ENCODE measurements at regions not wholly inside any gene's neighbourhood (a gene's known extent, or its start where the extent isn't known, plus 50 kb on each side); places are given as distances from the start of the nearest gene placed in this dataset.
"Not testable (repeated sequence)": the region's sequence is repeated elsewhere in the genome, so short reads cannot be mapped to it uniquely, and the experiment has no call there.

GRCh38 chr1:173302890-173303829, 96.0 kb upstream of the TNFSF4 start:
- Mint-ChIP-seq H3K9me3 (no peaks in the 10 kb centered on the region), H3K27me3 (ENCODE audit: insufficient read depth) (peaks cover 2% of the 10 kb centered on the region), H3K36me3 (ENCODE audit: low read depth) (no peaks in the 10 kb centered on the region), H3K27ac (no peak overlapping the region), H3K4me3 (no peak overlapping the region), H3K4me1 (ENCODE audit: low read depth) (peaks cover 5% of the 10 kb centered on the region)
- intact Hi-C loops (cut with micrococcal nuclease) = no loop called here
- no peak for DNase-seq (ENCODE audit: low spot score)

- intact Hi-C loops (cut with micrococcal nuclease) = no loop called here
- Mint-ChIP-seq H3K4me3 (no peak overlapping the region), H3K36me3 (ENCODE audit: low read depth) (no peaks in the 10 kb centered on the region), H3K27me3 (ENCODE audit: insufficient read depth) (peaks cover 2% of the 10 kb centered on the region), H3K9me3 (no peaks in the 10 kb centered on the region), H3K27ac (no peak overlapping the region), H3K4me1 (ENCODE audit: low read depth) (no peaks in the 10 kb centered on the region)
- DNase-seq (ENCODE audit: low spot score) = no peak
Measured at GRCh38 chr1:173303984-173304383, 96.9 kb upstream of the TNFSF4 start.

- Mint-ChIP-seq H3K27ac (no peak overlapping the region), H3K9me3 (no peaks in the 10 kb centered on the region), H3K4me3 (no peak overlapping the region), H3K36me3 (ENCODE audit: low read depth) (no peaks in the 10 kb centered on the region), H3K4me1 (ENCODE audit: low read depth) (no peaks in the 10 kb centered on the region), H3K27me3 (ENCODE audit: insufficient read depth) (peaks cover 4% of the 10 kb centered on the region)
- no peak for DNase-seq (ENCODE audit: low spot score)
- intact Hi-C loops (cut with micrococcal nuclease) = no loop called here
Measured at GRCh38 chr1:173304529-173305227, 97.5 kb upstream of the TNFSF4 start.

GRCh38 chr1:173307845-173308244, 100.7 kb upstream of the TNFSF4 start:
- H3K9me3 Mint-ChIP-seq = no peaks in the 10 kb centered on the region
- DNase-seq (ENCODE audit: low spot score) = no peak
- H3K4me3 Mint-ChIP-seq = no peak overlapping the region
- H3K4me1 Mint-ChIP-seq (ENCODE audit: low read depth) = no peaks in the 10 kb centered on the region
- no peak overlapping the region for H3K27ac Mint-ChIP-seq
- H3K36me3 Mint-ChIP-seq (ENCODE audit: low read depth) = no peaks in the 10 kb centered on the region
- intact Hi-C loops (cut with micrococcal nuclease) = no loop called here
- peaks cover 2% of the 10 kb centered on the region for H3K27me3 Mint-ChIP-seq (ENCODE audit: insufficient read depth)

- Mint-ChIP-seq H3K36me3 (ENCODE audit: low read depth) (no peaks in the 10 kb centered on the region), H3K27ac (no peak overlapping the region), H3K27me3 (ENCODE audit: insufficient read depth) (no peaks in the 10 kb centered on the region), H3K4me1 (ENCODE audit: low read depth) (no peaks in the 10 kb centered on the region), H3K9me3 (no peaks in the 10 kb centered on the region), H3K4me3 (no peak overlapping the region)
- intact Hi-C loops (cut with micrococcal nuclease) = no loop called here
- no peak for DNase-seq (ENCODE audit: low spot score)
Measured at GRCh38 chr1:173314656-173315055, 107.5 kb upstream of the TNFSF4 start.

- H3K27me3 Mint-ChIP-seq (ENCODE audit: insufficient read depth) = no peaks in the 10 kb centered on the region
- H3K36me3 Mint-ChIP-seq (ENCODE audit: low read depth) = no peaks in the 10 kb centered on the region
- H3K4me1 Mint-ChIP-seq (ENCODE audit: low read depth) = no peaks in the 10 kb centered on the region
- intact Hi-C loops (cut with micrococcal nuclease) = no loop called here
- H3K4me3 Mint-ChIP-seq = no peak overlapping the region
- H3K27ac Mint-ChIP-seq = no peak overlapping the region
- no peaks in the 10 kb centered on the region for H3K9me3 Mint-ChIP-seq
- DNase-seq (ENCODE audit: low spot score) = no peak
Measured at GRCh38 chr1:173315296-173315695, 108.2 kb upstream of the TNFSF4 start.

GRCh38 chr1:173318788-173319187, 111.7 kb upstream of the TNFSF4 start:
- Mint-ChIP-seq H3K9me3 (peaks cover 13% of the 10 kb centered on the region), H3K27ac (no peak overlapping the region), H3K4me1 (ENCODE audit: low read depth) (no peaks in the 10 kb centered on the region), H3K27me3 (ENCODE audit: insufficient read depth) (peaks cover 2% of the 10 kb centered on the region), H3K4me3 (no peak overlapping the region), H3K36me3 (ENCODE audit: low read depth) (no peaks in the 10 kb centered on the region)
- no peak for DNase-seq (ENCODE audit: low spot score)
- intact Hi-C loops (cut with micrococcal nuclease) = no loop called here

GRCh38 chr1:173324352-173324751, 117.2 kb upstream of the TNFSF4 start:
- H3K4me3 Mint-ChIP-seq; H3K4me1 Mint-ChIP-seq (ENCODE audit: low read depth); H3K27me3 Mint-ChIP-seq (ENCODE audit: insufficient read depth); intact Hi-C loops (cut with micrococcal nuclease); H3K36me3 Mint-ChIP-seq (ENCODE audit: low read depth); DNase-seq (ENCODE audit: low spot score); H3K27ac Mint-ChIP-seq: not testable (repeated sequence)
- peaks cover 19% of the 10 kb centered on the region for H3K9me3 Mint-ChIP-seq

- H3K4me1 Mint-ChIP-seq (ENCODE audit: low read depth) = peaks cover 18% of the 10 kb centered on the region
- intact Hi-C loops (cut with micrococcal nuclease); H3K27ac Mint-ChIP-seq; H3K4me3 Mint-ChIP-seq; H3K36me3 Mint-ChIP-seq (ENCODE audit: low read depth); H3K27me3 Mint-ChIP-seq (ENCODE audit: insufficient read depth); DNase-seq (ENCODE audit: low spot score): not testable (repeated sequence)
- H3K9me3 Mint-ChIP-seq = peaks cover 15% of the 10 kb centered on the region
Measured at GRCh38 chr1:173327987-173328386, 120.9 kb upstream of the TNFSF4 start.

GRCh38 chr1:173328961-173329360, 121.8 kb upstream of the TNFSF4 start:
- Mint-ChIP-seq H3K9me3 (peaks cover 5% of the 10 kb centered on the region), H3K4me3 (no peak overlapping the region), H3K36me3 (ENCODE audit: low read depth) (no peaks in the 10 kb centered on the region), H3K27me3 (ENCODE audit: insufficient read depth) (no peaks in the 10 kb centered on the region), H3K4me1 (ENCODE audit: low read depth) (peaks cover 19% of the 10 kb centered on the region), H3K27ac (no peak overlapping the region)
- no peak for DNase-seq (ENCODE audit: low spot score)
- intact Hi-C loops (cut with micrococcal nuclease) = no loop called here

GRCh38 chr1:173329726-173330125, 122.6 kb upstream of the TNFSF4 start:
- no peak overlapping the region for H3K4me3 Mint-ChIP-seq
- DNase-seq (ENCODE audit: low spot score) = no peak

GRCh38 chr1:173330149-173330951, 123.2 kb upstream of the TNFSF4 start:
- Mint-ChIP-seq H3K27me3 (ENCODE audit: insufficient read depth) (no peaks in the 10 kb centered on the region), H3K27ac (no peak overlapping the region), H3K4me1 (ENCODE audit: low read depth) (peaks cover 19% of the 10 kb centered on the region), H3K9me3 (no peaks in the 10 kb centered on the region), H3K4me3 (peak overlapping the region; percentile 58), H3K36me3 (ENCODE audit: low read depth) (no peaks in the 10 kb centered on the region)
- intact Hi-C loops (cut with micrococcal nuclease) = loop anchor here (2.0 kb wide), 1 partner anchor 32 kb away; no protein-coding TSS in a partner anchor
- no peak for DNase-seq (ENCODE audit: low spot score)

More at GRCh38 chr1:173329726-173330125, 122.6 kb upstream of the TNFSF4 start:
- Mint-ChIP-seq H3K9me3 (no peaks in the 10 kb centered on the region), H3K36me3 (ENCODE audit: low read depth) (no peaks in the 10 kb centered on the region), H3K27me3 (ENCODE audit: insufficient read depth) (no peaks in the 10 kb centered on the region), H3K4me1 (ENCODE audit: low read depth) (peaks cover 19% of the 10 kb centered on the region), H3K27ac (no peak overlapping the region)
- intact Hi-C loops (cut with micrococcal nuclease) = loop anchor here (2.0 kb wide), 1 partner anchor 31 kb away; no protein-coding TSS in a partner anchor

All from activated T-helper 1 cell treated with anti-CD3 and anti-CD28 coated beads, Interleukin-12 subunit alpha, Interleukin-12 subunit beta, Interleukin-2, Interleukin-4 antibody, amounts not matched to agents 30 ng/mL and 10 ng/mL and 1 ng/mL, durations not matched to agents 14 hours and 24 hours and 36 hours (primary cell).